Ovary (tissue), 3 donors: ENCODE measurements at regions not wholly inside any gene's neighbourhood (a gene's known extent, or its start where the extent isn't known, plus 50 kb on each side); places are given as distances from the start of the nearest gene placed in this dataset.

Experiments
- EP300 ChIP-seq: sonication (generic); formaldehyde crosslinking; IDR thresholded peaks from one replicate; pipeline ENCODE4 v1.6.1; 2017; ENCODE audit warnings: antibody characterized with exemption
- POLR2A ChIP-seq: fragments of 450-650 bp; IDR thresholded peaks from one replicate; pipeline ENCODE4 v1.6.1; 2017; ENCODE audit warnings: antibody characterized with exemption, mild to moderate bottlenecking, moderate library complexity
- TF ChIP-seq, protein P1 (sequence below), 3 donors: fragments of 450-650 bp in 2 of 3; fragments of 200-600 bp in 1 of 3; IDR thresholded peaks; one replicate each; pipeline versions ENCODE4 v1.5.1 to v1.8.0; 2016 to 2022; ENCODE audit warnings: antibody characterized with exemption in 3 of 3, mild to moderate bottlenecking in 1 of 3
- donor health status: DM: no; HTN: no; CAD: no.

DNA sequence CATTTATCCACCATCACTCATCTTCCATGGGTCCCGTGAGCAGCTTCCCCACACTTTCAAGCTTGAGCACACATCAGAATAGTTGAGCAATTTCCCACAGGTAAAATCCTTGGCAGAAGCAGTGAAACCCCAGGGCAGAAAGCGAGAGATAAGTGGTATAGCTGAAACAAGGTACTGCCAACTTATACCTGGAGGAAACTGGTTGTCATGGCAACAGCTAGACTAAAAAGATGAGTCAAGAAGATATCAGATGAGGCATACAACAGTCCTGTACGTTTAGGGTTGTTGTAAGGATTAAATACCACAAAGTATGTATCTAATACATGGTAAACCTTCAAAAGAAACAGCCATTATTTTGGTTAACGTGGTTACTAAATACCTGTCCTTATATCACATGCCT lies 66.9 kb upstream of the PHOX2B start:
- TF ChIP-seq POLR2A, result no peak
- TF ChIP-seq, protein P1, sequence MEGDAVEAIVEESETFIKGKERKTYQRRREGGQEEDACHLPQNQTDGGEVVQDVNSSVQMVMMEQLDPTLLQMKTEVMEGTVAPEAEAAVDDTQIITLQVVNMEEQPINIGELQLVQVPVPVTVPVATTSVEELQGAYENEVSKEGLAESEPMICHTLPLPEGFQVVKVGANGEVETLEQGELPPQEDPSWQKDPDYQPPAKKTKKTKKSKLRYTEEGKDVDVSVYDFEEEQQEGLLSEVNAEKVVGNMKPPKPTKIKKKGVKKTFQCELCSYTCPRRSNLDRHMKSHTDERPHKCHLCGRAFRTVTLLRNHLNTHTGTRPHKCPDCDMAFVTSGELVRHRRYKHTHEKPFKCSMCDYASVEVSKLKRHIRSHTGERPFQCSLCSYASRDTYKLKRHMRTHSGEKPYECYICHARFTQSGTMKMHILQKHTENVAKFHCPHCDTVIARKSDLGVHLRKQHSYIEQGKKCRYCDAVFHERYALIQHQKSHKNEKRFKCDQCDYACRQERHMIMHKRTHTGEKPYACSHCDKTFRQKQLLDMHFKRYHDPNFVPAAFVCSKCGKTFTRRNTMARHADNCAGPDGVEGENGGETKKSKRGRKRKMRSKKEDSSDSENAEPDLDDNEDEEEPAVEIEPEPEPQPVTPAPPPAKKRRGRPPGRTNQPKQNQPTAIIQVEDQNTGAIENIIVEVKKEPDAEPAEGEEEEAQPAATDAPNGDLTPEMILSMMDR (IDR thresholded peaks at IDR 0.05), result no peak
- no peak for TF ChIP-seq EP300
